ENCODE measurements at regions not wholly inside any gene's neighbourhood (a gene's known extent, or its start where the extent isn't known, plus 50 kb on each side); places are given as distances from the start of the nearest gene placed in this dataset.
A peak's percentile ranks its signal among the peaks of the same experiment; 100 is the strongest.

- Histone ChIP-seq H3K4me3 (replicated peaks in 1 of 4; ENCODE audit: control extremely low read depth in 1 of 4, insufficient read depth in 1 of 4, low read depth in 3 of 4, low read length in 4 of 4) (no peak overlapping the region), H3K27ac (ENCODE audit: insufficient read depth, low read length) (no peak overlapping the region), H3K79me2 (ENCODE audit: control insufficient read depth, insufficient read depth, low read length) (no peaks in the 10 kb centered on the region), H3K27me3 (ENCODE audit: control insufficient read depth, insufficient read depth, low read length) (no peaks in the 10 kb centered on the region), H3K9ac (ENCODE audit: insufficient read depth, low read length) (no peak overlapping the region), H3K4me2 (ENCODE audit: extremely low read depth, insufficient read depth, low read length) (no peak overlapping the region), H3K36me3 (ENCODE audit: control insufficient read depth, insufficient read depth, low read length) (no peaks in the 10 kb centered on the region), H4K20me1 (ENCODE audit: control insufficient read depth, extremely low read depth, insufficient read depth, low read length) (no peaks in the 10 kb centered on the region), H3K4me1 (ENCODE audit: control insufficient read depth, extremely low read depth, insufficient read depth, low read length) (no peaks in the 10 kb centered on the region), H2AFZ (ENCODE audit: low read length) (no peak overlapping the region), H3K9me3 (ENCODE audit: control insufficient read depth, insufficient read depth, low read depth, low read length) (peaks cover 2% of the 10 kb centered on the region)
- TF ChIP-seq, protein P1, sequence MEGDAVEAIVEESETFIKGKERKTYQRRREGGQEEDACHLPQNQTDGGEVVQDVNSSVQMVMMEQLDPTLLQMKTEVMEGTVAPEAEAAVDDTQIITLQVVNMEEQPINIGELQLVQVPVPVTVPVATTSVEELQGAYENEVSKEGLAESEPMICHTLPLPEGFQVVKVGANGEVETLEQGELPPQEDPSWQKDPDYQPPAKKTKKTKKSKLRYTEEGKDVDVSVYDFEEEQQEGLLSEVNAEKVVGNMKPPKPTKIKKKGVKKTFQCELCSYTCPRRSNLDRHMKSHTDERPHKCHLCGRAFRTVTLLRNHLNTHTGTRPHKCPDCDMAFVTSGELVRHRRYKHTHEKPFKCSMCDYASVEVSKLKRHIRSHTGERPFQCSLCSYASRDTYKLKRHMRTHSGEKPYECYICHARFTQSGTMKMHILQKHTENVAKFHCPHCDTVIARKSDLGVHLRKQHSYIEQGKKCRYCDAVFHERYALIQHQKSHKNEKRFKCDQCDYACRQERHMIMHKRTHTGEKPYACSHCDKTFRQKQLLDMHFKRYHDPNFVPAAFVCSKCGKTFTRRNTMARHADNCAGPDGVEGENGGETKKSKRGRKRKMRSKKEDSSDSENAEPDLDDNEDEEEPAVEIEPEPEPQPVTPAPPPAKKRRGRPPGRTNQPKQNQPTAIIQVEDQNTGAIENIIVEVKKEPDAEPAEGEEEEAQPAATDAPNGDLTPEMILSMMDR (conservative IDR thresholded peaks at IDR 0.05 in 1 of 2, IDR thresholded peaks at IDR 0.05 in 1 of 2; ENCODE audit: low read depth in 1 of 2, low read length in 2 of 2), result no peak
- no peak for TF ChIP-seq EZH2 (IDR thresholded peaks at IDR 0.05; ENCODE audit: low read length, missing control alignments)
- no peak for DNase-seq (ENCODE audit: low read depth in 2 of 2)
Observed at GRCh38 chr1:55626326-55626725, 411.2 kb upstream of the USP24 start.

GRCh38 chr1:55624766-55625165 lies 409.6 kb upstream of the USP24 start:
- DNase-seq (ENCODE audit: low read depth in 2 of 2), result no peak
- no peak overlapping the region for H3K9ac ChIP-seq (ENCODE audit: insufficient read depth, low read length)
- no peaks in the 10 kb centered on the region for H3K4me1 ChIP-seq (ENCODE audit: control insufficient read depth, extremely low read depth, insufficient read depth, low read length)
- H4K20me1 ChIP-seq (ENCODE audit: control insufficient read depth, extremely low read depth, insufficient read depth, low read length), result no peaks in the 10 kb centered on the region
- TF ChIP-seq, protein P1 (conservative IDR thresholded peaks at IDR 0.05 in 1 of 2, IDR thresholded peaks at IDR 0.05 in 1 of 2; ENCODE audit: low read depth in 1 of 2, low read length in 2 of 2), result no peak
- no peak for TF ChIP-seq EZH2 (IDR thresholded peaks at IDR 0.05; ENCODE audit: low read length, missing control alignments)
- no peak overlapping the region for H3K27ac ChIP-seq (ENCODE audit: insufficient read depth, low read length)
- H2AFZ ChIP-seq (ENCODE audit: low read length), result no peak overlapping the region
- no peaks in the 10 kb centered on the region for H3K36me3 ChIP-seq (ENCODE audit: control insufficient read depth, insufficient read depth, low read length)
- H3K4me3 ChIP-seq (replicated peaks in 1 of 4; ENCODE audit: control extremely low read depth in 1 of 4, insufficient read depth in 1 of 4, low read depth in 3 of 4, low read length in 4 of 4), result no peak overlapping the region
- no peak overlapping the region for H3K4me2 ChIP-seq (ENCODE audit: extremely low read depth, insufficient read depth, low read length)
- H3K27me3 ChIP-seq (ENCODE audit: control insufficient read depth, insufficient read depth, low read length), result no peaks in the 10 kb centered on the region
- no peaks in the 10 kb centered on the region for H3K79me2 ChIP-seq (ENCODE audit: control insufficient read depth, insufficient read depth, low read length)
- H3K9me3 ChIP-seq (ENCODE audit: control insufficient read depth, insufficient read depth, low read depth, low read length), result peaks cover 2% of the 10 kb centered on the region

- H4K20me1 ChIP-seq (ENCODE audit: control insufficient read depth, extremely low read depth, insufficient read depth, low read length), result no peaks in the 10 kb centered on the region
- no peaks in the 10 kb centered on the region for H3K4me1 ChIP-seq (ENCODE audit: control insufficient read depth, extremely low read depth, insufficient read depth, low read length)
- no peaks in the 10 kb centered on the region for H3K79me2 ChIP-seq (ENCODE audit: control insufficient read depth, insufficient read depth, low read length)
- H3K27me3 ChIP-seq (ENCODE audit: control insufficient read depth, insufficient read depth, low read length), result no peaks in the 10 kb centered on the region
- H3K9ac ChIP-seq (ENCODE audit: insufficient read depth, low read length), result no peak overlapping the region
- no peak overlapping the region for H3K27ac ChIP-seq (ENCODE audit: insufficient read depth, low read length)
- H3K9me3 ChIP-seq (ENCODE audit: control insufficient read depth, insufficient read depth, low read depth, low read length), result peaks cover 2% of the 10 kb centered on the region
- no peak overlapping the region for H3K4me3 ChIP-seq (replicated peaks in 1 of 4; ENCODE audit: control extremely low read depth in 1 of 4, insufficient read depth in 1 of 4, low read depth in 3 of 4, low read length in 4 of 4)
- H3K36me3 ChIP-seq (ENCODE audit: control insufficient read depth, insufficient read depth, low read length), result no peaks in the 10 kb centered on the region
- TF ChIP-seq, protein P1 (conservative IDR thresholded peaks at IDR 0.05 in 1 of 2, IDR thresholded peaks at IDR 0.05 in 1 of 2; ENCODE audit: low read depth in 1 of 2, low read length in 2 of 2), result no peak
- TF ChIP-seq EZH2 (IDR thresholded peaks at IDR 0.05; ENCODE audit: low read length, missing control alignments), result no peak
- H2AFZ ChIP-seq (ENCODE audit: low read length), result no peak overlapping the region
- no peak overlapping the region for H3K4me2 ChIP-seq (ENCODE audit: extremely low read depth, insufficient read depth, low read length)
- DNase-seq (ENCODE audit: low read depth in 2 of 2), result peak in 1 of 2 donors; percentile 97
Observed at GRCh38 chr1:55623311-55623710, 408.1 kb upstream of the USP24 start.
